Suprapubic skin (tissue), 4 donors: ENCODE measurements at regions not wholly inside any gene's neighbourhood (a gene's known extent, or its start where the extent isn't known, plus 50 kb on each side); places are given as distances from the start of the nearest gene placed in this dataset.

Experiments used
- DNase-seq, 2 donors: peaks; one replicate each; pipeline ENCODE4 v3.0.0-alpha.2; 2019; ENCODE audit warnings: low spot score in 2 of 2
- H3K27ac ChIP-seq: fragments of 200-600 bp; sonication (generic); one replicate; pipeline ENCODE4 v1.5.1; 2019
- H3K27me3 ChIP-seq: fragments of 200-600 bp; sonication (generic); one replicate; pipeline ENCODE4 v1.5.1; 2019
- H3K36me3 ChIP-seq: fragments of 200-600 bp; sonication (generic); one replicate; pipeline ENCODE4 v1.5.1; 2019
- H3K4me1 ChIP-seq: fragments of 200-600 bp; sonication (generic); one replicate; pipeline ENCODE4 v1.5.1; 2019
- H3K4me3 ChIP-seq: fragments of 200-600 bp; sonication (generic); one replicate; pipeline ENCODE4 v1.5.1; 2019; ENCODE audit warnings: mild to moderate bottlenecking
- H3K9me3 ChIP-seq: fragments of 200-600 bp; sonication (generic); one replicate; pipeline ENCODE4 v1.5.1; 2019
- EP300 ChIP-seq: sonication (generic); formaldehyde crosslinking; IDR thresholded peaks from one replicate; pipeline ENCODE4 v1.6.1; 2017; ENCODE audit warnings: antibody characterized with exemption
- POLR2A ChIP-seq, 2 donors: fragments of 450-650 bp; IDR thresholded peaks; one replicate each; pipeline ENCODE4 v1.6.1; 2017; ENCODE audit warnings: antibody characterized with exemption in 2 of 2, mild to moderate bottlenecking in 2 of 2, moderate library complexity in 2 of 2
- POLR2AphosphoS5 ChIP-seq, 3 donors: sonication (generic); formaldehyde crosslinking; IDR thresholded peaks; one replicate each; pipeline ENCODE4 v1.6.1; 2017; ENCODE audit warnings: antibody characterized with exemption in 3 of 3
- WGBS: methylation state at CpG from one replicate; pipeline ENCODE4 v1.1.5; 2018; 5-methylcytosine and 5-hydroxymethylcytosine counted together
- TF ChIP-seq, protein P1 (sequence below), 2 donors: fragments of 200-600 bp in 1 of 2; fragments of 450-650 bp in 1 of 2; sonication (generic) in 1 of 2; IDR thresholded peaks; one replicate each; pipeline ENCODE4 v1.5.1; 2016 to 2019; ENCODE audit warnings: antibody characterized with exemption in 2 of 2, mild to moderate bottlenecking in 1 of 2, moderate library complexity in 1 of 2

DNA sequence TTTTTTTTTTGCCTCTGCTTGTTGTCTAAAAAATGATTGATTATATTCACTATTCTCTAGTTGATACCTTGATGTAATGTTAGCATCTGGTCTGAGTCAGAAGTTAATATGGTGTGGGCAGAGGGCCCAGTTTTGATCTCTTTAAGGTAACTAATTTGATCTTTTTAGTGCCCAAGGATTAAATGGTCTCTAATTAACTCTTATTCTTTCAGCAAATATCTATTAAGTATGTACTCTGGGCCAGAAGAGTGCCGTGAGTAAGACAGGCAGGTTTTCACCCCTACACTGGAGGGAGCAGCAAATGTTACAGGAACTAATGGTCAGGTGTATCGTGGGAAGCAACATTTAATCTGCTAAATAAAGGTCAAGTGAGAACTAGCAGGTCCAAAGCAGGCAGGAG is 144.6 kb upstream of the COL1A2 start:
- TF ChIP-seq, protein P1, sequence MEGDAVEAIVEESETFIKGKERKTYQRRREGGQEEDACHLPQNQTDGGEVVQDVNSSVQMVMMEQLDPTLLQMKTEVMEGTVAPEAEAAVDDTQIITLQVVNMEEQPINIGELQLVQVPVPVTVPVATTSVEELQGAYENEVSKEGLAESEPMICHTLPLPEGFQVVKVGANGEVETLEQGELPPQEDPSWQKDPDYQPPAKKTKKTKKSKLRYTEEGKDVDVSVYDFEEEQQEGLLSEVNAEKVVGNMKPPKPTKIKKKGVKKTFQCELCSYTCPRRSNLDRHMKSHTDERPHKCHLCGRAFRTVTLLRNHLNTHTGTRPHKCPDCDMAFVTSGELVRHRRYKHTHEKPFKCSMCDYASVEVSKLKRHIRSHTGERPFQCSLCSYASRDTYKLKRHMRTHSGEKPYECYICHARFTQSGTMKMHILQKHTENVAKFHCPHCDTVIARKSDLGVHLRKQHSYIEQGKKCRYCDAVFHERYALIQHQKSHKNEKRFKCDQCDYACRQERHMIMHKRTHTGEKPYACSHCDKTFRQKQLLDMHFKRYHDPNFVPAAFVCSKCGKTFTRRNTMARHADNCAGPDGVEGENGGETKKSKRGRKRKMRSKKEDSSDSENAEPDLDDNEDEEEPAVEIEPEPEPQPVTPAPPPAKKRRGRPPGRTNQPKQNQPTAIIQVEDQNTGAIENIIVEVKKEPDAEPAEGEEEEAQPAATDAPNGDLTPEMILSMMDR (IDR thresholded peaks at IDR 0.05): no peak
- TF ChIP-seq POLR2A (IDR thresholded peaks at IDR 0.05) (no peak), POLR2AphosphoS5 (IDR thresholded peaks at IDR 0.05) (no peak), EP300 (no peak)
- Histone ChIP-seq H3K4me3 (no peak overlapping the region), H3K4me1 (peaks cover 5% of the 10 kb centered on the region), H3K27me3 (no peaks in the 10 kb centered on the region), H3K36me3 (no peaks in the 10 kb centered on the region), H3K9me3 (no peaks in the 10 kb centered on the region), H3K27ac (no peak overlapping the region)
- no peak for DNase-seq
- WGBS: 61% methylated on average over 2 of the region's 2 CpGs

DNA sequence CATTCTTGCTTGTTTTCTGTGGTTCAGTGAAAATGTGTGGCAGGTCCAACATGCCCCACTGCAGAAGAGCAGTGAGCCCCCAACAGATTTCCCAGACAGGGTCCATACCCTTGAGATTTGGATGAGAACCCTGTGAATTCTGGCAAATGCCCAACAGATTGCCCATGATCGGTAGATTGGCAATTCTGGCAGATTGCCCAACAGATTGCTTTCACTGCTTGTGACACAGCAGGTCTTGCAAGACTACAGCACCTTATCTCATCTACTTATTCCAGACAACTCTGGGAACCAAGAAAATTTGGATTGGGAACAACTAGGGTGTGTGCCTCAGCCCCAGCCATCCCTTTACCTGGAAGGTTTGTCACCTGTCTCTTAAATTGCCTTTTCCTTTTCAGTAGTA is 143.7 kb upstream of the COL1A2 start:
- TF ChIP-seq POLR2AphosphoS5 (IDR thresholded peaks at IDR 0.05): no peak
- no peak for TF ChIP-seq EP300
- TF ChIP-seq, protein P1 (IDR thresholded peaks at IDR 0.05): no peak
- TF ChIP-seq POLR2A (IDR thresholded peaks at IDR 0.05): no peak
- H3K9me3 ChIP-seq: no peaks in the 10 kb centered on the region
- no peak for DNase-seq
- 50% methylated on average over 1 of the region's 1 CpG for WGBS
- no peak overlapping the region for H3K27ac ChIP-seq
- H3K27me3 ChIP-seq: no peaks in the 10 kb centered on the region
- no peak overlapping the region for H3K4me3 ChIP-seq
- H3K36me3 ChIP-seq: no peaks in the 10 kb centered on the region
- peaks cover 5% of the 10 kb centered on the region for H3K4me1 ChIP-seq

DNA sequence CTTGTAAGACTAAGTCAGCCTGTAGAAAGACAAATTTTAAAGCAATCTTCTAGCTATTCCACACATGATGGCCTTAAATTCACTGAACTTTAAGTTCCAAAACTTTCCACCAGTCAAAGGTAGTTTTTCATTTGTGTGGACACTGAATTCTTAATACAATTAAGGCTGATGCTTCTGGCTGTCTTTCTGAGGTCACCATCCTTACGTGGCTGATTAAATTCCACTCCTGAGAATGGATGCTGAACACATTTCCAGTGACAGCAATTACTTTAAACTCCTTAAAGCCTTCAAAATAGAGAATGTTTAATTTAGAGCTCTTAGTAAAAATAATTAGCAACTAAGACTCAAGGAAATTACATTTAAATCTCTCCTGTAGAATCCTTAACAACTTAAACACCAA is 142.6 kb upstream of the COL1A2 start:
- H3K27me3 ChIP-seq: no peaks in the 10 kb centered on the region
- DNase-seq: no peak
- H3K4me1 ChIP-seq: peaks cover 5% of the 10 kb centered on the region
- no peak overlapping the region for H3K4me3 ChIP-seq
- no peaks in the 10 kb centered on the region for H3K9me3 ChIP-seq
- H3K27ac ChIP-seq: no peak overlapping the region
- WGBS: 79% methylated on average over 1 of the region's 1 CpG
- TF ChIP-seq EP300 (no peak), POLR2AphosphoS5 (IDR thresholded peaks at IDR 0.05) (no peak), POLR2A (IDR thresholded peaks at IDR 0.05) (no peak)
- TF ChIP-seq, protein P1 (IDR thresholded peaks at IDR 0.05): no peak
- no peaks in the 10 kb centered on the region for H3K36me3 ChIP-seq

DNA sequence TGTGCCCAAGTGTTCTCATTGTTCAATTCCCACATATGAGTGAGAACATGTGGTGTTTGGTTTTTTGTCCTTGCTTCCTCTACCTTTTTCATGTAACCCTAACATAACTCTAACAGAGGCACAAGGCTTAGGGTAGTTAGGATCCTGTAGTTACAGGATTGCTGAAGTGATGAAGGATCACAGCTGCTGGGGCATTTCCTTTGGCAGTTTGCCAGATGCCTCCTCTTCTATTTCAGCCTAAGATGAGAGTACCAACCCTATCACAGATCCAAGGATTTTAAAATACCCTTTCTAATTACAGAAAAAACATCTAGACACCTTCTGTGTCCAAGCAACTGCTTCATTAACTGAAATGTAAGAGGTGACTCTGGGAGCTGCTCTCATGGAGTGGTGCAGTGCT is 141.7 kb upstream of the COL1A2 start:
- TF ChIP-seq POLR2A (IDR thresholded peaks at IDR 0.05): no peak
- TF ChIP-seq, protein P1 (IDR thresholded peaks at IDR 0.05): no peak
- no peak for TF ChIP-seq POLR2AphosphoS5 (IDR thresholded peaks at IDR 0.05)
- TF ChIP-seq EP300: no peak
- H3K27me3 ChIP-seq: no peaks in the 10 kb centered on the region
- H3K9me3 ChIP-seq: no peaks in the 10 kb centered on the region
- H3K4me1 ChIP-seq: peaks cover 5% of the 10 kb centered on the region
- H3K27ac ChIP-seq: no peak overlapping the region
- no peaks in the 10 kb centered on the region for H3K36me3 ChIP-seq
- no peak overlapping the region for H3K4me3 ChIP-seq
- DNase-seq: no peak

DNA sequence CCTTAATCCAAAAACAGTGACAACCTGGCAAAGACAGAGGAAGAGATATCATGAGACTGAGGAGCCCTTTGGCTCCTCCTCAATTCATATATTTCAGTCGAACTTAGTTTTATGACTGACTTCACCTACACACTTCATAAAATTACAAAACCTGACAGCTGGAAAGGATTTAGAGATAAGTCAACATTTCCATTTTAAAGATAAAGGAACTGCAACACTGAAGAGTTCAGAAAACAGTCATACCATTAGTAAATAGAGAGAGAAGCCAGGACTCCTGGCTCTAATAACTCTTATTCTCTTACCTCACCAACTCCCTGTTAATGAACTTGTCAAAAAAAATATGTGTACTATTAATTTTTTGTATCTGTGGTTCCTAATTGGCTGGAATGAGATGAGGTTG is 141.0 kb upstream of the COL1A2 start:
- DNase-seq: no peak
- Histone ChIP-seq H3K9me3 (no peaks in the 10 kb centered on the region), H3K4me3 (no peak overlapping the region), H3K4me1 (peaks cover 9% of the 10 kb centered on the region), H3K27me3 (no peaks in the 10 kb centered on the region), H3K27ac (no peak overlapping the region), H3K36me3 (no peaks in the 10 kb centered on the region)
- WGBS: 38% methylated on average over 1 of the region's 1 CpG
- TF ChIP-seq, protein P1 (IDR thresholded peaks at IDR 0.05): no peak
